HG02970 (cell line): ENCODE measurements at regions not wholly inside any gene's neighbourhood (a gene's known extent, or its start where the extent isn't known, plus 50 kb on each side); places are given as distances from the start of the nearest gene placed in this dataset.

Experiments
- ATAC-seq: cut with Tn5 transposase; IDR thresholded peaks from one replicate; pipeline ENCODE4 v1.9.1; 2021; ENCODE audit warnings: mild to moderate bottlenecking, moderate library complexity, moderate number of reproducible peaks; ENCODE audit not compliant: unreplicated experiment, low FRiP score

DNA sequence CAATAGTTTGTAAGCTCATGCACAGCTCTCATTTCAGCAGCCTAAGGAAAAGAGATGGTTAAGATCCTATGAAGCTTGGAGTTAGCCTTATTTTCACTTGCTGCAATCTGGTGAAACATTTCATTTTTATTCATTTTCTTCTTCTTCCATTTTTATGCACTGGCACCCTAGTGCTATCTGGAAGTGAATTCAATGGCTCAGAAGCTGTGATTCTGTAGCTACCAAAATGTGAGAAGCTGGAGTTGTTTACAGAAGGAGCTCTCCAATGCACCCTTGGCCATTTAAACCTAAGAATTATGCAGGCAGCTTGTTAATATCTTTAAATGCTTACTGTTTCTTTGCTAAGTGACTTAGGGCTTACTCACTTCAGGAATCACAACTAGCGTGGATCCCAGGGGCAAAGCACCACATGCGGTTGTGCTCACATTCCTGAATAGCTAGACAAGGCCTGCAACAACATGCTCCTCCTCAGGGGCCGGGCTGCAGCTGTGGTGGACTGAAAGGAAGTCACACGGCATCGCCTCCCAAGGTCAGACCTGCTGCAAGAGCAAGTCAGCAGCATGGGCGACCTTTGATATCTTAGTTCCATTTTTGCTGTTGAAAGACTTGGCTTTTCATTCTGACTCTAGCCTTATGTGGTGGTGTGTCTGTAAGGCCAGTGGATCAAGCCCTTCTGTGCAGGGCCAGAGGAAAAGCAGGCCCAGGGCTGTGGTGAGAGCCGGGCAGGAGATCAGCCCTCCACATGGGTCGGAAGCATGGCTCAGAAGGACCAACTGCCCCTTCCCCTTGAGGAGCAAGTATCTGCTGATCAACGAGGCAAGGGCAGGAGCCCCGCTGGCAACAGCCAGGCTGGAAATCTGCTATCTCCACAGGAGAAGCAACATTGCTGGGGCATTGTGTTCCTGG lies 91.9 kb upstream of the MBL2 start:
- ATAC-seq: no peak

DNA sequence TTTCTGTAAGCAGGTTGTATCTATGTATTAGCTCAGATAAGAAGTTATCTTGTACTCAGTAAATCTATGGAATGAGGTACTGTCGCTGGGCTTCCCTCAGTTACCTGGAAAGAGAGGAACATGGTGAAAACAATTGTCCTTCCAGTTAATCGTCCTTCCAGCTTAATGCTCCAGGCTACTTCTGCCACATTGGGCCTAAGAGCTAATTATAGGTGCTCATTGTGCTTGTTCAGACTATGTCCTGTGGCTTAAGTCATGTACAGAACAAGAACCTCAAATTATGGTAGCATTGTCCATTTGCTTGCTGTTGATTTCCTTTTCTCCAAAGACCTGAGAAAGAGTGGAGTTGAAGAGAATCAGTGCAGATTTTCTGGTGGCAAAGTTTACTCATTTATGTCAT lies 86.1 kb upstream of the MBL2 start:
- no peak for ATAC-seq

DNA sequence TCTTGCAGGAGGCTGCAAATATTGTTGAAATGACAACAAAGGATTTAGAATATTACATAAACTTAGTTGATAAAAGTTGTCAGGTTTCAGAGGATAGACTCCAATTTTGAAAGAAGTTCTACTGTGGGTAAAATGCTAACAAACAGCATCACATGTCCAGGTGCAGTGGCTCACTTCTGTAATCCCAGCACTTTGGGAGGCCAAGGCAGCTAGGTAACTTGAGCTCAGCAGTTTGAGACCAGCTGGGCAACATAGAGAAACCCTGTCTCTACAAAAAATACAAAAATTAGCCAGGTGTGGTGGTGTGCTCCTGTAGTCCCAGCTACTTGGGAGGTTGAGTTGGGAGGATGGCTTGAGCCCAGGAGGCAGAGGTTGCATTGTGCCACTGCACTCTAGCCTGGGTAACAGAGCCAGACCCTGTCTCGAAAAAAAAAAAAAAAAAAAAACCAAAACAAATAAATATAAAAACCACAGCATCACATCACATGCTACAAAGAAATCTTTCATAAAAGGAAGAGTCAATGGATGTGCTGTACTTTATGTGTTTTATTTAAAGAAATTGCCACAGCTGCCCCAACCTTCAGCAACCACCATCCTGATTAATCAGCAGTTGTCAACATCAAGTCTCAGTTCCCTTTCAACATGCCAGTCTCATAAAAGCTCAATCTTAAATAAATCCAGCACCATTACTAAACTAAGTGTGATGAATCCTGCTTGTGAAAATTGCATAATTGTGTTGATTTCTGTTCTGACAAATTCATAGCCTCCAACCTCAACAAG lies 83.2 kb upstream of the MBL2 start:
- ATAC-seq: no peak

DNA sequence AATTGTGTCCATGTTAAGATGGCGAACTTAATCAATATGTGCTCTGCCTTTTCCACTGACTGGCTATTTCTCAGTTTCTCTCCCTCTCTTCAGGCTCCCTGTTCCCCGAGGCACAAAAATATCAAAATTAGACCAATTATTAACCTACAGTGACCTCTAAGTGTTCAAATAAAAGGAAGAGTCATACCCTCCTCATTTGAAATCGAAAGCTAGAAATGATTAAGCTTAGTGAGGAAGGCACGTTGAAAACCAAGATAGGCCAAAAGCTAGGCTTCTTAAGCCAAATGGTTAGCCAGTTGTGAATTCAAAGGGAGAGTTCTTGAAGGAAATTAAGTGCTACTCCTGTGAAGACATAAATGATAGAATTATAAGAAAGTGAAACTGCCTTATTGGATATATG lies 81.1 kb upstream of the MBL2 start:
- ATAC-seq: no peak

DNA sequence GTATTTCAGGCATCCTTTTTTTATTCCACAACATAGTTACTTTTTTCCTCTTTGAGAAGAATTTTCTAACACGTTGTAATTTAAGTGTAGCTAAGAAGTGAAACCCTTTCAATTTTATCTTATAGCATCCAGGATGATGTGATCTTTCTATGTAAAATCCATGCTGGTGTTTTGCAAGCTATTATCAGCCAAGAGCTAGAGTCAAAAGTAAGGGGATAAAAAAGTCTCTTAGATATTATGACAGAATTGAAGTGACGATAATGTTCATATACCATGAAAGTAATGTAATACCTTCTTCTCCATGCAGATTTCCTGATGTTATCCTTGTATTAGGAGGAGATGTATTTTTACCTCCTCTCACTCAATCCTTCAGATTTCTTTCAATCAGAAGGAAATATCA lies 64.2 kb upstream of the MBL2 start:
- ATAC-seq: no peak
